H1 (cell line): ENCODE measurements at regions not wholly inside any gene's neighbourhood (a gene's known extent, or its start where the extent isn't known, plus 50 kb on each side); places are given as distances from the start of the nearest gene placed in this dataset.

Experiments
- CTCF ChIA-PET: fragments of 300-600 bp; sonication (Branson Sonifier 250); formaldehyde crosslinking; loops from one replicate; lab custom pipeline; 2021; ENCODE audit not compliant: partially characterized antibody; lab: Charles Lee
- POLR2A ChIA-PET: fragments of 300-600 bp; sonication (Branson Sonifier 250); formaldehyde crosslinking; loops from one replicate; lab custom pipeline; 2021; ENCODE audit warnings: inconsistent platforms; ENCODE audit not compliant: partially characterized antibody; lab: Charles Lee
- DNase-seq, 2 experiments: peaks; one replicate each; pipeline versions ENCODE4 v3.0.0 to v3.0.0-alpha.2; 2010 to 2022; ENCODE audit warnings: low spot score in 2 of 2, low read depth in 1 of 2, mixed read lengths in 1 of 2
- FAIRE-seq: peaks from 2 replicates; lab custom pipeline; 2011; peaks lifted over from hg19 to GRCh38; lab: Jason Lieb, UNC
- H2AFZ ChIP-seq: 2 replicates; pipeline ENCODE4 v1.8.1; 2012; ENCODE audit warnings: low read length, inconsistent platforms
- H2AK5ac ChIP-seq: 2 replicates; pipeline ENCODE4 v1.6.1; 2013; ENCODE audit warnings: low read depth, low read length
- H2BK120ac ChIP-seq: replicated peaks from 2 replicates; pipeline ENCODE3; 2013; ENCODE audit warnings: low read depth, low read length, inconsistent platforms
- H2BK12ac ChIP-seq: 2 replicates; pipeline ENCODE4 v1.6.1; 2013; ENCODE audit warnings: low read depth, low read length
- H2BK15ac ChIP-seq: 2 replicates; pipeline ENCODE4 v1.6.1; 2013; ENCODE audit warnings: low read length
- H2BK20ac ChIP-seq: 2 replicates; pipeline ENCODE4 v1.6.1; 2013; ENCODE audit warnings: low read length
- H2BK5ac ChIP-seq: 2 replicates; pipeline ENCODE4 v1.6.1; 2013; ENCODE audit warnings: low read depth, low read length
- H3K14ac ChIP-seq: 2 replicates; pipeline ENCODE4 v1.6.1; 2013; ENCODE audit warnings: inconsistent platforms; ENCODE audit not compliant: insufficient read length
- H3K18ac ChIP-seq: 2 replicates; pipeline ENCODE4 v1.6.1; 2013; ENCODE audit warnings: low read length; ENCODE audit errors: extremely low read depth
- H3K23ac ChIP-seq: 2 replicates; pipeline ENCODE4 v1.6.1; 2013; ENCODE audit warnings: inconsistent platforms; ENCODE audit not compliant: insufficient read length
- H3K23me2 ChIP-seq: 2 replicates; pipeline ENCODE4 v1.6.1; 2013; ENCODE audit warnings: low read depth, low read length
- H3K27ac ChIP-seq: 2 replicates; pipeline ENCODE4 v1.6.1; 2011; ENCODE audit warnings: low read depth, low read length, inconsistent platforms
- H3K27me3 ChIP-seq, 4 experiments: replicated peaks in 1 of 4; 1 replicate in 1 of 4; 2 replicates in 3 of 4; pipeline versions ENCODE4 v1.6.1 to v1.8.1; 2011 to 2013; ENCODE audit warnings: low read length in 3 of 4, mild to moderate bottlenecking in 3 of 4, inconsistent platforms in 2 of 4, mixed read lengths in 2 of 4, moderate library complexity in 1 of 4; ENCODE audit not compliant: control insufficient read depth in 3 of 4, insufficient read depth in 3 of 4; ENCODE audit errors: extremely low read depth in 1 of 4
- H3K36me3 ChIP-seq, 4 experiments: 2 replicates each; pipeline versions ENCODE4 v1.6.1 to v1.8.1; 2011 to 2013; ENCODE audit warnings: mild to moderate bottlenecking in 4 of 4, low read length in 3 of 4, moderate library complexity in 2 of 4, control low read depth in 1 of 4, inconsistent platforms in 1 of 4; ENCODE audit not compliant: insufficient read depth in 4 of 4, control insufficient read depth in 2 of 4
- H3K4ac ChIP-seq: replicated peaks from 2 replicates; pipeline ENCODE3; 2013; ENCODE audit warnings: low read length, low read depth, mixed read lengths, inconsistent platforms; ENCODE audit not compliant: insufficient read length
- H3K4me1 ChIP-seq, 4 experiments: replicated peaks in 1 of 4; 1 replicate in 1 of 4; 2 replicates in 3 of 4; pipeline versions ENCODE4 v1.6.1 to v1.8.1; 2011 to 2013; ENCODE audit warnings: low read length in 3 of 4, inconsistent platforms in 2 of 4, mixed read lengths in 1 of 4; ENCODE audit not compliant: insufficient read depth in 4 of 4, control insufficient read depth in 3 of 4
- H3K4me2 ChIP-seq, 2 experiments: 2 replicates each; pipeline versions ENCODE4 v1.6.1 to v1.8.1; 2011 to 2013; ENCODE audit warnings: low read depth in 2 of 2, low read length in 2 of 2, control low read depth in 1 of 2, inconsistent platforms in 1 of 2, mild to moderate bottlenecking in 1 of 2; ENCODE audit not compliant: insufficient read depth in 1 of 2
- H3K4me3 ChIP-seq, 4 experiments: fragments of 200-600, 300-600 bp in 1 of 4; sonication (generic), shearing (Covaris generic), sonication (Bioruptor Twin) in 1 of 4; 2 replicates each; pipeline versions ENCODE4 v1.5.1 to v1.8.1; 2011 to 2016; ENCODE audit warnings: low read length in 4 of 4, low read depth in 3 of 4, control low read depth in 2 of 4, inconsistent platforms in 2 of 4, mild to moderate bottlenecking in 2 of 4, mixed read lengths in 1 of 4, moderate library complexity in 1 of 4; ENCODE audit not compliant: insufficient read depth in 2 of 4; ENCODE audit errors: extremely low read depth in 1 of 4
- H3K56ac ChIP-seq: replicated peaks from 2 replicates; pipeline ENCODE3; 2013; ENCODE audit warnings: low read depth, mild to moderate bottlenecking, mixed read lengths, low read length, inconsistent platforms; ENCODE audit not compliant: insufficient read length
- H3K79me1 ChIP-seq: 2 replicates; pipeline ENCODE4 v1.6.1; 2013; ENCODE audit warnings: low read depth, low read length, control low read depth
- H3K79me2 ChIP-seq, 2 experiments: 2 replicates each; pipeline versions ENCODE4 v1.6.1 to v1.8.1; 2012 to 2013; ENCODE audit warnings: low read length in 2 of 2, mild to moderate bottlenecking in 2 of 2, inconsistent platforms in 1 of 2; ENCODE audit not compliant: insufficient read depth in 2 of 2, control insufficient read depth in 1 of 2
- H3K9ac ChIP-seq, 4 experiments: replicated peaks in 1 of 4; 1 replicate in 1 of 4; 2 replicates in 3 of 4; pipeline versions ENCODE4 v1.6.1 to v1.8.1; 2011 to 2013; ENCODE audit warnings: low read depth in 3 of 4, low read length in 3 of 4, control low read depth in 2 of 4, mild to moderate bottlenecking in 2 of 4, moderate library complexity in 2 of 4, inconsistent platforms in 1 of 4; ENCODE audit errors: extremely low read depth in 1 of 4
- H3K9me3 ChIP-seq, 2 experiments: 2 replicates each; pipeline versions ENCODE4 v1.6.1 to v1.8.1; 2012 to 2013; ENCODE audit warnings: mild to moderate bottlenecking in 2 of 2, moderate library complexity in 2 of 2, control low read depth in 1 of 2, inconsistent platforms in 1 of 2, low read depth in 1 of 2, low read length in 1 of 2, mixed read lengths in 1 of 2; ENCODE audit not compliant: insufficient read depth in 2 of 2
- H4K20me1 ChIP-seq, 2 experiments: replicated peaks in 1 of 2; 2 replicates each; pipeline versions ENCODE3 to v1.8.1; 2011 to 2013; ENCODE audit warnings: inconsistent platforms in 2 of 2, low read length in 2 of 2, mild to moderate bottlenecking in 1 of 2; ENCODE audit not compliant: insufficient read depth in 2 of 2, control insufficient read depth in 1 of 2
- H4K5ac ChIP-seq: 2 replicates; pipeline ENCODE4 v1.6.1; 2013; ENCODE audit warnings: low read length, low read depth, mixed read lengths, inconsistent platforms; ENCODE audit not compliant: insufficient read length
- H4K8ac ChIP-seq: 2 replicates; pipeline ENCODE4 v1.8.0; 2013; ENCODE audit warnings: mild to moderate bottlenecking, moderate library complexity, low read length, inconsistent platforms; ENCODE audit not compliant: insufficient read depth; ENCODE audit errors: extremely low read depth
- H4K91ac ChIP-seq: replicated peaks from 2 replicates; pipeline ENCODE3; 2013; ENCODE audit warnings: low read length, mixed read lengths, inconsistent platforms; ENCODE audit not compliant: insufficient read length
- KDM1A ChIP-seq: fragments of 200-600, 300-600 bp; sonication (generic); IDR thresholded peaks from 2 replicates; pipeline ENCODE4 v1.7.1; 2016; ENCODE audit warnings: mild to moderate bottlenecking, low read length, borderline replicate concordance
- WGBS, 2 experiments: shearing (Covaris generic) in 1 of 2; methylation state at CpG; one replicate each; pipeline versions ENCODE4 v1.1.6 to v1.1.7; 2013 to 2015; ENCODE audit warnings: low lambda C conversion rate in 2 of 2, mixed read lengths in 2 of 2, inconsistent platforms in 1 of 2, low coverage in 1 of 2, missing lambda C conversion rate in 1 of 2; ENCODE audit not compliant: insufficient replicate concordance in 2 of 2, insufficient coverage in 1 of 2, insufficient read length in 1 of 2; ENCODE audit errors: extremely low coverage in 1 of 2, missing lambda C conversion rate in 1 of 2; 5-methylcytosine and 5-hydroxymethylcytosine counted together

- Histone ChIP-seq H3K4me1 (no peaks in the 10 kb centered on the region), H3K79me1 (no peaks in the 10 kb centered on the region), H2BK12ac (no peak overlapping the region), H3K14ac (no peak overlapping the region), H2BK20ac (no peak overlapping the region), H3K9ac (no peak overlapping the region), H3K4ac (no peak overlapping the region), H3K23ac (no peak overlapping the region), H3K9me3 (no peaks in the 10 kb centered on the region), H2BK15ac (no peak overlapping the region), H2BK120ac (no peak overlapping the region), H4K20me1 (no peaks in the 10 kb centered on the region), H3K79me2 (no peaks in the 10 kb centered on the region), H4K91ac (no peak overlapping the region), H3K27me3 (no peaks in the 10 kb centered on the region), H3K4me2 (no peak overlapping the region), H4K8ac (no peak overlapping the region), H3K27ac (no peak overlapping the region), H3K56ac (no peak overlapping the region), H3K23me2 (no peaks in the 10 kb centered on the region), H3K4me3 (no peak overlapping the region), H2BK5ac (no peak overlapping the region), H4K5ac (no peak overlapping the region), H3K18ac (no peak overlapping the region), H3K36me3 (no peaks in the 10 kb centered on the region), H2AFZ (no peak overlapping the region), H2AK5ac (no peak overlapping the region)
- ChIA-PET CTCF (interaction anchor here (0.6 kb wide), 1 partner anchor 76 kb away, joined by 3 read pairs; no protein-coding TSS in a partner anchor), POLR2A (no interaction called here)
- FAIRE-seq (no peak), DNase-seq (no peak)
- no peak for TF ChIP-seq KDM1A
- whole genome bisulfite sequencing, 2 experiments = 95% methylated on average over 1 of the region's 1 CpG; no CpG with 5 or more reads in 1 of the 2 experiments
Measured at GRCh38 chr5:143992496-143992895, 178.0 kb downstream of the YIPF5 start.
